DOHH2 (cell line): ENCODE measurements at regions not wholly inside any gene's neighbourhood (a gene's known extent, or its start where the extent isn't known, plus 50 kb on each side); places are given as distances from the start of the nearest gene placed in this dataset.

ENCODE experiments used
- H3F3A ChIP-seq: fragments of 200-600 bp; sonication (generic), shearing (Covaris generic); 2 replicates; pipeline ENCODE4 v1.6.0; 2016; ENCODE audit warnings: antibody characterized with exemption, mild to moderate bottlenecking; ENCODE audit not compliant: control insufficient read depth, insufficient read depth
- H3K27ac ChIP-seq: fragments of 200-600 bp; sonication (generic); 2 replicates; pipeline ENCODE4 v1.5.1; 2014; ENCODE audit warnings: low read depth, mild to moderate bottlenecking, low read length, moderate library complexity
- H3K27me3 ChIP-seq: fragments of 200-600 bp; sonication (generic); 2 replicates; pipeline ENCODE4 v1.6.1; 2014; ENCODE audit warnings: mild to moderate bottlenecking, low read length, mixed read lengths; ENCODE audit not compliant: control insufficient read depth
- H3K36me3 ChIP-seq: fragments of 200-600 bp; sonication (generic); 2 replicates; pipeline ENCODE4 v1.6.1; 2014; ENCODE audit warnings: mild to moderate bottlenecking, low read length, moderate library complexity, mixed read lengths; ENCODE audit not compliant: control insufficient read depth
- H3K4me1 ChIP-seq: fragments of 200-600 bp; sonication (generic); 2 replicates; pipeline ENCODE4 v1.6.1; 2014; ENCODE audit warnings: mild to moderate bottlenecking, low read length, mixed read lengths; ENCODE audit not compliant: control insufficient read depth
- H3K4me2 ChIP-seq: fragments of 200-600 bp; sonication (generic); 2 replicates; pipeline ENCODE4 v1.6.0; 2014; ENCODE audit warnings: mild to moderate bottlenecking, low read length, moderate library complexity
- H3K4me3 ChIP-seq: fragments of 200-600 bp; sonication (generic); 2 replicates; pipeline ENCODE4 v1.5.1; 2014; ENCODE audit warnings: mild to moderate bottlenecking, low read length, mixed read lengths
- H3K79me2 ChIP-seq: fragments of 200-600 bp; sonication (generic); 2 replicates; pipeline ENCODE4 v1.6.1; 2014; ENCODE audit warnings: mild to moderate bottlenecking, low read length, mixed read lengths; ENCODE audit not compliant: control insufficient read depth
- H3K9me2 ChIP-seq: fragments of 200-600 bp; sonication (generic); replicated peaks from 2 replicates; pipeline ENCODE4 v1.6.1; 2014; ENCODE audit warnings: mild to moderate bottlenecking, low read length, mixed read lengths; ENCODE audit not compliant: control insufficient read depth
- H3K9me3 ChIP-seq: fragments of 200-600 bp; sonication (generic); 2 replicates; pipeline ENCODE4 v1.6.1; 2014; ENCODE audit warnings: antibody characterized with exemption, low read length, mixed read lengths; ENCODE audit not compliant: control insufficient read depth, insufficient read depth
- H4K20me1 ChIP-seq: fragments of 200-600 bp; sonication (generic); 2 replicates; pipeline ENCODE4 v1.6.0; 2014; ENCODE audit warnings: low read depth, mild to moderate bottlenecking, antibody characterized with exemption, low read length, moderate library complexity; ENCODE audit not compliant: control insufficient read depth, insufficient read depth
- CTCF ChIP-seq: fragments of 200-600 bp; sonication (generic); IDR thresholded peaks from one replicate; pipeline ENCODE4 v1.5.1; 2014; ENCODE audit warnings: antibody characterized with exemption, mild to moderate bottlenecking, low read depth, low read length; ENCODE audit not compliant: poor library complexity, severe bottlenecking
- EZH2phosphoT487 ChIP-seq: fragments of 200-600 bp; sonication (generic); IDR thresholded peaks from 2 replicates; pipeline ENCODE4 v1.6.1; 2017; ENCODE audit warnings: borderline replicate concordance, mild to moderate bottlenecking, antibody characterized with exemption, low read length, moderate library complexity, mixed read lengths

- H3K9me2 ChIP-seq = no peaks in the 10 kb centered on the region
- H3K4me2 ChIP-seq = no peak overlapping the region
- H3K79me2 ChIP-seq = no peaks in the 10 kb centered on the region
- H3K4me1 ChIP-seq = no peaks in the 10 kb centered on the region
- no peaks in the 10 kb centered on the region for H3K27me3 ChIP-seq
- TF ChIP-seq EZH2phosphoT487 (no peak), CTCF (no peak)
- H4K20me1 ChIP-seq = no peaks in the 10 kb centered on the region
- no peak overlapping the region for H3K27ac ChIP-seq
- H3K4me3 ChIP-seq = no peak overlapping the region
- no peaks in the 10 kb centered on the region for H3F3A ChIP-seq
- no peaks in the 10 kb centered on the region for H3K36me3 ChIP-seq
- H3K9me3 ChIP-seq = no peaks in the 10 kb centered on the region
Observed at GRCh38 chr20:19108155-19108554, 104.3 kb upstream of the SLC24A3 start.

- no peak overlapping the region for H3K27ac ChIP-seq
- no peaks in the 10 kb centered on the region for H3K27me3 ChIP-seq
- H4K20me1 ChIP-seq = no peaks in the 10 kb centered on the region
- H3K36me3 ChIP-seq = no peaks in the 10 kb centered on the region
- H3K4me2 ChIP-seq = no peak overlapping the region
- H3K9me2 ChIP-seq = no peaks in the 10 kb centered on the region
- no peaks in the 10 kb centered on the region for H3K4me1 ChIP-seq
- no peaks in the 10 kb centered on the region for H3K9me3 ChIP-seq
- H3K79me2 ChIP-seq = no peaks in the 10 kb centered on the region
- no peak overlapping the region for H3K4me3 ChIP-seq
- H3F3A ChIP-seq = no peaks in the 10 kb centered on the region
- TF ChIP-seq CTCF (no peak), EZH2phosphoT487 (no peak)
Observed at GRCh38 chr20:19110285-19110684, 102.2 kb upstream of the SLC24A3 start.

- Histone ChIP-seq H3K27me3 (no peaks in the 10 kb centered on the region), H3F3A (no peaks in the 10 kb centered on the region), H3K4me2 (no peak overlapping the region), H3K4me1 (no peaks in the 10 kb centered on the region), H4K20me1 (no peaks in the 10 kb centered on the region), H3K9me2 (no peaks in the 10 kb centered on the region), H3K79me2 (no peaks in the 10 kb centered on the region), H3K9me3 (no peaks in the 10 kb centered on the region), H3K4me3 (no peak overlapping the region), H3K27ac (no peak overlapping the region), H3K36me3 (no peaks in the 10 kb centered on the region)
- no peak for TF ChIP-seq CTCF
- no peak for TF ChIP-seq EZH2phosphoT487
Observed at GRCh38 chr20:19110881-19111460, 101.5 kb upstream of the SLC24A3 start.

GRCh38 chr20:19112828-19113227 lies 99.6 kb upstream of the SLC24A3 start:
- H3K4me1 ChIP-seq = no peaks in the 10 kb centered on the region
- TF ChIP-seq CTCF (no peak), EZH2phosphoT487 (no peak)
- no peaks in the 10 kb centered on the region for H3K79me2 ChIP-seq

More at GRCh38 chr20:19112828-19113227, 99.6 kb upstream of the SLC24A3 start:
- H3K36me3 ChIP-seq = no peaks in the 10 kb centered on the region
- H3K27me3 ChIP-seq = no peaks in the 10 kb centered on the region
- no peak overlapping the region for H3K27ac ChIP-seq
- H3K4me2 ChIP-seq = no peak overlapping the region
- no peaks in the 10 kb centered on the region for H3F3A ChIP-seq
- no peaks in the 10 kb centered on the region for H3K9me2 ChIP-seq
- no peak overlapping the region for H3K4me3 ChIP-seq
- H4K20me1 ChIP-seq = no peaks in the 10 kb centered on the region
- H3K9me3 ChIP-seq = no peaks in the 10 kb centered on the region
